ENCODE measurements at regions not wholly inside any gene's neighbourhood (a gene's known extent, or its start where the extent isn't known, plus 50 kb on each side); places are given as distances from the start of the nearest gene placed in this dataset.
A peak's percentile ranks its signal among the peaks of the same experiment; 100 is the strongest.
"Not testable (repeated sequence)": the region's sequence is repeated elsewhere in the genome, so short reads cannot be mapped to it uniquely, and the experiment has no call there.

DNA sequence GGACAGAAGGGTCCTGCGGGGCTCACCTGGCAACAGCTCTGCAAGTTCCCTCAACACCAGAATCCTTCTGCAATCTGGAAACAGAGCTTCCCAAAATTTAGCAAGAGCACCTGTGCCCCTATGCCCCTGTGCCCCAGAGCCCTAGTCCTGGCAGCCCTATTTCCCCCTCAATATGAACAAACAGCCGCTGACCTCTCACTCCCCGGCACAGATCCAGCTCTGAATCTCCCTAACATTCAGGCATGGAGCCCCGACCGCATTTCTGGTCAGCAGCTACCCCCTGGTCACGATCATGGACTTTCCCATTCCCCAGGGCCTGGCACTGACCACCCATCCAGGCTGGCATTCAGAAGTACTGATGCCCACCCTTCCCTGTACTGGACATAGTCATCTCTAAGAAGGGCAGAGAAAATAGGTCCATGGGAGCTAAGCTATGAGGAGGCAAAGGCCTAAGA, 110.8 kb upstream of the SMURF2 start:
- DNase-seq (ENCODE audit: low read depth in 2 of 2), result no peak

DNA sequence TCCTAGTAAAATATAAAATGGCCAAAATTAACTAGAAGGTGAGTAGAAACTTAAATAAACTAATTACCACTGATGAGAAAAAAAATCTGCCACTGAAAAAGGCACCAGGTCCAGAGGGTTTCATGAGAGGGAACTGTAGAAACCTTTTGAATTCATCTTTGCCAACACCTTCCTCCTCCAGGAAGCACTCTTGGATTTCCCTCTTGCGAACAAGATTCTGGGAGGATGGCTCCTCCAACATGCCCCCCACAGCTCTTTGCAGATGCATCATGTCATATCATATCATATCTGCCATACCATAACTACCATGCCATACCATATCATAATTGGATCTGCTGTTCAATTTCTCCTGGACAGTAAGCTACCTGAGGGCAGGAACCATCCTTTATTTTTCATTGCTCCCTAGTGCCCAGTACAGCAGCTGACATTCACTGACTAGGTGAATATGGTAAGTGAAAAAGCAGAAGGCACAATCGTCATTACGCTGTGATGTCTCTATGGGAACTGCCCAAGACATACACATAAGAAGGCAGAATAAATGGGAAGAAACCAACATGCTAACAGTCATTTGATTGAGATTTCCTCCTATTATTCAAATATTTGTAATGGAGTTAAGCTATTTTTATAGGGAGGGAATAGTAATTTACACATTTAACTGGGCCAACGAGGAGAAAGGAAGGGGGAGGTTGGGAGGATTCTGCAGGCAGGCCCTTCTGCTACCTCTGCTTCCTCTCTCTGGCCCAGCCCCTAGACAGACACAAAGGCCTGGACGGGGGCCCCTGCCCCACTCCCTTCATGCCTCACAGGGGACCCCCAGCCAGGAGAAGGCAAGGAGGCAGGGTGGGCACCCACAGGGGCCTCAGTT, 110.1 kb upstream of the SMURF2 start:
- no peak for DNase-seq (ENCODE audit: low read depth in 2 of 2)

DNA sequence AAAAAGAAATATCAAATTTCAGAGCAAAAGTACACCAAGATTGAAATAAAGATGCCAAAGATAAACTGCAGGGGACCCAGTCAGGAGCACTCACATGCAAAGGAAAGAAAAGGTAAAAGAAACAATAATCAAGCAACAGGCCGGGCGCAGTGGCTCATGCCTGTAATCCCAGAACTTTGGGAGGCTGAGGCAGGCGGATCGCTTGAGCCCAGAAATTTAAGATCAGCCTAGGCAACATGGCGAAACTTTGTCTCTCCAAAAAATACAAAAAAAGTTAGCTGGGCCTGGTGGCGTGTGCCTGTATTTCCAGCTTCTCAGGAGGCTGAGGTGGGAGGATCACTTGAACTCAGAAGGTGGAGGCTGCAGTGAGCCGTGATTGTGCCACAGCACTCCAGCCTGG, 107.6 kb upstream of the SMURF2 start:
- DNase-seq (ENCODE audit: low read depth in 2 of 2), result no peak

DNA sequence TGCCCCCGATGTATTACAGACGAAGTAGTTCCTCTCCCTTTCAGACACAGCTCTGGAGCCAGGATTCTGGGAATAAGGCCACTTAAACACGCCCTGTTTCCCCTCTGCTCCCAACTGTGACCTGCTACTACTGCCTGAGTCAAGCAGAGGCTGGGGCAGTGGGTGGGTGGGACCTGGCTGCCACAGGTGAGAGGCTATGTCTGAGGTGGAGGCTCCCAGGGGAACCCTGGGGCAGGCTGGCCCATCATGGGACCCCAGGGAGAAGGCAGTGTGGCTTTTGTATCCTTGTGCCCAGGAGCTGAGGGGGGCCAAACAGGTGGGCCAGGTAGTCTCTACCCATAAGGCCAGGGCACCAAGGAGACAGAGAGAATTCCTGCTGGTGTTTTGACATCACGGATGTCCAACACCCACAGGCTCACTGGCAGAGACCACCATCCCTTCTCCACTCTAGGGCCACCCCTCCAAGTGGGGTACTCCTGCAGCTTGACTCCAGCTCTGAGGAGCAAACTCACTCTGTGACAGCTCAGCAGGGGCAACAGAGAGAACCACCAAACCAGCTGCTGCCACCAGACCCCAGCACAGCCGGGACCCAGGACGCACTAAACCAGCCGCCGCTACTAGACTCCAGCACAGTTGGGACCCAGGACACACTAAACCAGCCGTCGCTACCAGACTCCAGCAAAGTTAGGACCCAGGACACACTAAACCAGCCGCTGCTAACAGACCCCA, 105.3 kb upstream of the SMURF2 start:
- no peak for DNase-seq (ENCODE audit: low read depth in 2 of 2)

DNA sequence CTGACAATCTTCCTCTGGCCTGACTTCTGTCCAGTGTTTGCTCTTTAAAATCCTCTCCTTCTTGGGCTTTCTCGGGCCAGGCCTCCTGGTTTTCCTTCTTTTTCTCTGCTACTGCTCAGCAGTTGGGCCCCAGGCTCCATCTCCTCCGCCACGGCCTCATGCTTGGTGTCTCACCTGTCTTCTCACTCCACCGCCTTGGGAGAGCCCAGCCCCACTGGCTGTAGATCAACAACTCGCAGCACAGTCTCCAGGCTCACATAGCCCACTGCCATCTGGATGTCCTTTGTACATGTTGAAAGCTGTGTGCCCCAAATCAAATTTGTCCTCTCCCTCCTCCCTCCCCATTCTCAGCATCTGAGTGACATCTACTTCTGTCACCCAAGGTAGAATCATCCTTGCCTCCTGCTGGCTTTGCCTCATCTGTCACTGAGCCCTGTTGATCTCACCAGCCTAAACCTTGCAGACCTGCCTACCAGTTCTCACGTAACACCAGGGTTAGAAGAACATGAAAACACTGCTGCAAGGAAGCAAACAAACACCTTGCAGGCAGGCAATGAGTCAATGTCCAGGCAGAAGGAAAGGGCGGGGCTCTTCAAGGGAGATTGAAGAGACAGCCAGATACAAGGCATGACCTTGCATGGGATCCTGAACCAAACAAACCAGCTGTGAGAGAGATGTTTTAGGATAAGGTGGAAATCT, 103.2 kb upstream of the SMURF2 start:
- no peak for DNase-seq (ENCODE audit: low read depth in 2 of 2)

DNA sequence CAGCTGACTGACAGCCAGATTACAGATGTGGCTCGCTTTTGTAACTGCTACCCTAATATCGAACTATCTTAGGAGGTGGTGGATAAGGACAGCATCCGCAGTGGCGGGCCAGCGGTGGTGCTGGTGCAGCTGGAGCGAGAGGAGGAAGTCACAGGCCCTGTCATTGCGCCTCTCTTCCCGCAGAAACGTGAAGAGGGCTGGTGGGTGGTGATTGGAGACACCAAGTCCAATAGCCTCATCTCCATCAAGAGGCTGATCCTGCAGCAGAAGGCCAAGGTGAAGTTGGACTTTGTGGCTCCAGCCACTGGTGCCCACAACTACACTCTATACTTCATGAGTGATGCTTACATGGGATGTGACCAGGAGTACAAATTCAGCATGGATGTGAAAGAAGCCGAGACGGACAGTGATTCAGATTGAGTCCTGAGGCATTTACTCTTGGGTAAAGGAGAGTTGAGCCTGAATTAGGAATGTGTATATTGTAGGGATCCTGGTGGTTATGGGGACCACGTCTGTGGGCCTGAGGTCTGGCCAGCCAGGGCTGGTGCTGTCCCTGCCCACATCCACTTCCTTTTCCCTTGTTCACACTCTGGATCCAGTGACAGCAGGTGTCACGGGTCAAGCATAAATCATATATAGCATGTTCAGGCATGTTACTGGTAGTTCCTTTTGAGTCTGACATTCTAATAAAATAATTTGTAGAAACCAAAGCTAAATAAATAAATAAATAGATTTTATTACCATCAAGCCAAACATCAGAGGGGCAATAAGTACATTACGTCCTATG, 89.0 kb upstream of the SMURF2 start:
- DNase-seq (ENCODE audit: low read depth in 2 of 2), result no peak

DNA sequence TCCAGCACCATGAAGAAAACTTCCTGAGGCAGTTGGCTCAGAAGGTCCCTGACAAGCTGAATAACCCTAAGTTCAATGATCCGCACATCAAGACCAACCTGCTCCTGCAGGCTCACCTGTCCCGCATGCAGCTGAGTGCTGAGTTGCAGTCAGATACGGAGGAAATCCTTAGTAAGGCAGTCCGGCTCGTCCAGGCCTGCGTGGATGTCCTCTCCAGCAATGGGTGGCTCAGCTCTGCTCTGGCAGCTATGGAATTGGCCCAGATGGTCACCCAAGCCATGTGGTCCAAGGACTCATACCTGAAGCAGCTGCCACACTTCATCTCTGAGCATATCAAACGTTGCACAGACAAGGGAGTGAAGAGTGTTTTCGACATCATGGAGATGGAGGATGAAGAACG, 88.4 kb upstream of the SMURF2 start:
- DNase-seq (ENCODE audit: low read depth in 2 of 2), result no peak

DNA sequence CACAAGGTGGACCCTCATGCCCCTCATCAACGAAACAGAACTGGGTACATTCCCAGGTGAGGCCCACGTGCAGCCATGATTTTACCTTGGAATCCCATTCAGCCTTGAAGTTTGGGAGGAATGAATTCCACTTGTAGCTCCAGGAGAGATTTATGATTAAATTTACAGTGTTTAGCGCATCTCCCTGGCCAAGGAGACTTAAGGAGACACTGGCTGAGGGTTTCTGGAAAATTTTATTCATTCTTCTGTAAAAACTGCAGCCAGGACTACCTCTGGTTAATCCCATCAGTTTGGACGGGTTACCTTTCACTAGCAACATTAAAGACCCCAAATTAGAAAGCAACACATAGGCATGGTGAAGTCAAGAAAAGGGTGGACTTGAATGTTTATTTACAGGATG, 87.2 kb upstream of the SMURF2 start:
- DNase-seq (ENCODE audit: low read depth in 2 of 2), result no peak

DNA sequence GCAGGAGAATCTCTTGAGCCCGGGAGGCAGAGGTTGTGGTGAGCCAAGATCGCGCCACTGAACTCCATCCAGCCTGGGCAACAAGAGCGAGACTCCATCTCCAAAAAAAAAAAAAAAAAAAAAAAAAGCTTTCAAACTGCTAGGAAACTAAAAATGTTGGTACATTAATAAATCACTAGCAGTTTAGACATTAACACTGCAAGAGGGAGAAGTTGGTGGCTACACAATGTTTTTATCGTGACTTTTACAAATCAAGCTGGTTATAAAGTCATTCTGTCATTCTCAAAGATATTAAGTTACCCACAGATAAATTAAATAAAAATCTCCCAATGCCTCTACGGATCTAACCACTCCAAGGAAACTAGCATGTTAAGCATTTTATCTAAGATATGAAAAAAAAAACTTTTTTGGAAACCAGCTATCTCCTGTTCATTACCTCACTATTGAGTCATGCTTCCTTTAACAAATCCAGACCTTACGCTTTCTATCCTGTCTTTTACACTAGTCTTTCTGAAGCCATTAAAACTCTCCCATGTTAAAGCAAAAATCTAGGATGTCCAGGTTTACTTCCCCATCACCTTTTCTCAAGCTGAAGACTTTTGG, 85.9 kb upstream of the SMURF2 start:
- no peak for DNase-seq (ENCODE audit: low read depth in 2 of 2)

DNA sequence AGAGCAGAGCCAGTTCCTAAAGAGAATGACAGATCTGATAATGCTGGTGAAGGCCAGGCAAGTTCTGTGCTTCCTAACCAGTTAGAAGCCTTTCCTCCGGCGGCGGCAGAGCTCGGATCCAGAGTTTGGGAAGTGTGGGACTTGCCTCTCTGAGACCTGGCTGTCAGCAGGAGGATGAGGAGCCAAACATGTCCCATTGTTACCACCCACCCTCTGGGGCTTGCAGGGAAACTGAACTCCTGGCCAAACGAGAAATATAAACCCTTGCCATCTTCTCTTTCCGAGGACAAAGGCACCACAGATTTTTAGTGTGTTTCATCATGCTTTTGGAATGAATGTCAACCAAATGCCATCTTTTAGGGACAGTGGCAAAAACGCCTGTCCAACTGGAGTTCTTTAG, 80.2 kb upstream of the SMURF2 start:
- DNase-seq (ENCODE audit: low read depth in 2 of 2), result no peak

DNA sequence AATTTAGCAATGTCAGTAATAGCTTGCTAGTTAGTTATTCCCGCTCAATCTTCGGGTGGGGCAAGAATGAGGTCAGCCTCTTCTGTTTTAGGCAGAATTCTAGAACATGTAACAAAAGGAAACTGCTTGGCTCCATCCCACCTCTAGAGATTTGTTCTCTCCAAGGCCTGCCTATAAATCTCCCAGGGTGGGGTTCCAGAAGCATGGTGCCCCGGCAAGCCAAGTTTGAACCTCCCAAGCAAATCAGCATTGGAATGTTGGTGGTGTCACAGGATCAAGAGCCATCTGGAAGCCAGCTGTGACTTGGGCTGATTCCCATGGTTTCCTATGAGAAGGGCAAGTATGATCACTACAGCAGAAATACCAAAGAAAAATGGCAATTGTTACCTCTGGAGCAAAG, 79.8 kb upstream of the SMURF2 start:
- DNase-seq (ENCODE audit: low read depth in 2 of 2), result not testable (repeated sequence)

DNA sequence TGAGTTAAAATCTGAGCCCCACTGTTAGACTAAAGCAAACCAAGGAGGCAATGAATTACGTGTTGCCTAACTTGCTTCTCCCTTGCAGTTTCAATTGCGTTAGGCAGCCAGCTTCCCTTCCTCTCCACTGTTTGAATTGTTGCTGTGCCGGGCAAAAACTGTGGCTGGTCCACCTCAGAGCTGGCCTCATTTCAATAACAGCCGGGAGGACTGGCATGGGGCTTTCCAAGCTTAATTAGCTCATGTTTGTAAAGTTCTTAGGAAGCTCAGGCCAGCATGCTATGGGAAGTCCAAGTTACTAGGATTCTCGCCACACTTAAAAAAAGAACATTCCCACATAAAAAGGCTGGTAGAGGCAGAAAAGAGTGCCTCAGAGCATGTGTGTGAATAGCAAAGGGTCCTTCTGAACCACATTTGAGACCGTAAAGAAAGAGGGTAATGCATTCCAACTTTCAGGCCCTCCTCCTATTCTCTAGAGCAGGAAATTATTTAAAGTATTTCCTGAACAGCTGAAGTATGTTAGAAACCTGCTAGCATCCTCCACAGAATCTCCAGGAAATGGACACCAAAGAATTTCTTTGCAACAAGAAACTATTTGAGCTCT, 79.0 kb upstream of the SMURF2 start:
- DNase-seq (ENCODE audit: low read depth in 2 of 2), result no peak

DNA sequence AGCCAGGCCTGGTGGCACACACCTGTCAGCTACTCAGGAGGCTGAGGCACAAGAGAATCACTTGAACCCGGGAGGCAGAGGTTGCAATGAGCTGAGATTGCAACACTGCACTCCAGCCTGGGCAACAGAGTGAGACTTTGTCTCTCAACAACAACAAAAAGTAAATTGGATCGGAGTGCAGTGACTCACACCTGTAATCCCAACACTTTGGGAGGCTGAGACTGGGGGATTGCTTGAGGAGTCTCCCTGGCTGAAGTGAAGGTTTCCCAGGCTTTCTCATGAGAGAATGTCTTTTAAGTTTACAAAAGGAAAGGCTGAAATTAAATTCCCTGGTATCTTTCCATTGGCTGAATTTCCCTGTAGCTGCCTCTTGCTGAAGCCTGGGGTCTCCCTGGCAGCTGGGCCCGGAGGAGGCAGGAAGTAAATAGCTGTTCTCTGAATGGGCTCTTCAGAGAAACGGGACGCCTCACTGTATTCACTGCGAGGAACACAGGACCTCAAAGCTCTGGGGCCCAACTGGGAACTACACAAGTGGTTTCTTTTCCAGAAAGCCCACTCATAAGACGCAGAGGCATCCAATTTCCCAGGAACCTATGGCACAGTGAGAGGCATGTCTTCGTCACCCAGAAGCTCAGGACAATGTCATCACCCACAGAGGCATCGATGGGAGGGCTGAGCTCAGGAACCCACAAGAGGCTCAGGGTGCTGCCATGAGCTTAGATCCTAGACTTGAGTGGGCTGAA, 77.4 kb upstream of the SMURF2 start:
- DNase-seq (ENCODE audit: low read depth in 2 of 2), result no peak

DNA sequence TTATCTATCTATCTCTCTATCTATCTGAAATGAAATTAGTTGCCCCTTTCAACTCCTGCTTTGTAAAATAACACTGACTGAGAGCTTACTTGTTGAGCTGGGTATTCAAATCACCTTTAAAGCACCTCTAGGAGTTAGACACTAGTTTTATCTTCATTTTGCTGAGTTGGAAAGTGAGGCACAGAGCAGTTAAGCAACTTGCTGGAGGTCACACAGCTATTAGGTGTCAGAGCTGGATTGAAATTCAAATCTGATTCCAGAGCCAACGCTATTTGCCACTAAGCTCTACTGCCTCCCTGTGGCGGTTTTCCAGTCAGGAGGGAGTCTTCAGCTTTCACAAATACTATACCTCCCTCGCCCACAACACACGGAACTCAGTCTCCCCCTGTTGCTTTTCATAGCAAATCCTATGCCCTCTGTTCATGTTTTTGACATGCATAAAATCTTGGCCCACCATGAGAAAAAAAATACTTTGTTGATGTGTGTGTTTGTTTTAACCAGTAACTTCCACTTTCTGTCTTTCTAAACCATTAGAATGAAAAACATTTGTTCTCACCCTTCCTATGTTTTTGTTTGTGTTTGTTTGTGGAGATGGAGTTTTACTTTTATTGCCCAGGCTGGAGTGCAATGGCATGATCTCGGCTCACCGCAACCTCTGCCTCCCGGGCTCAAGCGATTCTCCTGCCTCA, 74.8 kb upstream of the SMURF2 start:
- DNase-seq (ENCODE audit: low read depth in 2 of 2), result peak in 1 of 2 donors; percentile 14

DNA sequence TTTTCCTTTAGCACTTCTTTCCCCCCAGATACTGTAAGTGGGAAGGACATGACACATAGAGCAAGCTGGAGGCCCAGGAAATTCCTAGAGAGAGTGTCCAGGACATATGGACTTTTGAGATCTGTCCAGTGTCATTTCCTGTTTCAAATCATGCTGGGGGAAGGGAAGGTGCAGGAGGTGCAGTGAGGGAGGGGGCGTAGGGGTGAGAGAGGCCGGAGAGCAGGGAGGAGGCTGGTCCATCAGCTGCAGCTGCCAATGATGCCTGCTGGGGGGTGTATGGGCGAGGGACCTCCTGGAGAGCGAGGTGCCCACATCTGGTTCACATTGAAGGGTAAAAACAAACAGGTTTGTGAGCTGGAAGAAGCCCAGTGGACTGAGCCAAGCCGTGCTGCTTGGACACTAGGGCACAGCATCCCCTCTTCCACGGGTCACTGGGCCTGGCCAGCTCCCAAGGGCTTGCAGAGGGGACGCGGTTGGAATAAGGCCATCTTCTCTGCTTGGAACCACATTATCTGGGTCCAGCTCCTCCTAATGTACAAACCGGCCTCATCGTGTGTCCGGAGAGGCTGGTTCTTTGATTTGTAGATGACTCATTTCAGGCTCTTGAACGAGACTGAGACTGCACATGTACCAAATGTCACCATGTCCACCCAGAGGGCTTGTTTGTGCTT, 70.4 kb upstream of the SMURF2 start:
- no peak for DNase-seq (ENCODE audit: low read depth in 2 of 2)

DNA sequence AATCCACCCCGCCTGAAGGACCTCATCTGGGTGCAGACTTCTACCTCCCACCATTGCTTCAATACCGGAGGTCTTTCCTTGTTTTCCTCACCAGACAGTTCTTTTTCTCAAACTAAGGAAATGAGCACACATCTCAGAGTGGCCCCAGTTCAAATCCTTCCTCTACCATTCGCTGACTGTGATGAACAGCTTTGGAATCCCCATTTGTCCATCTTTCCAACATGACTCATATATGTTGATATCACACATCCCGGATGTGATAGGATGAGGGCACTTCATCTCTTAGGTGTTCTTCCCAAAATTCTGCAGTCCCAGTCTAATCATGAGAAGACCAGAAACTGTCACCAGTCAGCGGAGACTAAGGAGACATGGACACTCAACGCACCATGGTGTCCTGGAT, 67.9 kb upstream of the SMURF2 start:
- not testable (repeated sequence) for DNase-seq (ENCODE audit: low read depth in 2 of 2)

DNA sequence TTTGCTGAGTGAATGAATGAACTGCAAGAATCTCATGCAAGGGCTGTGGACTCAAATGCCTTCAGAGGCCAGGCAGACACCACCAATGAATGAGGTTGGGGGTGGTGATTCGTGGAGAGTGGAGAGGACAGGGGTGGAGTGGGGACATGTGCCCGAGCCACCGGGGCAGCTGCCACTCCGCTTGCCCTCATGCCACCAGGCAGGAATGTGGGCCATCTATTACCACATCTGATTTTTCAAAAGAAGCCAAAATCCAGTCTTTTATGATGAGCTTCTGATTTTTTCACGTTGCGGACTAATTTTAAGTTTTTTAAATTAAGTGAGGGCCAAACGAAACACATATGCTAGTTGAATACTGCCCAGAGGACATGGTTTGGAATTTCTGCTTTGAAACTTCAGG, 67.1 kb upstream of the SMURF2 start:
- no peak for DNase-seq (ENCODE audit: low read depth in 2 of 2)

DNA sequence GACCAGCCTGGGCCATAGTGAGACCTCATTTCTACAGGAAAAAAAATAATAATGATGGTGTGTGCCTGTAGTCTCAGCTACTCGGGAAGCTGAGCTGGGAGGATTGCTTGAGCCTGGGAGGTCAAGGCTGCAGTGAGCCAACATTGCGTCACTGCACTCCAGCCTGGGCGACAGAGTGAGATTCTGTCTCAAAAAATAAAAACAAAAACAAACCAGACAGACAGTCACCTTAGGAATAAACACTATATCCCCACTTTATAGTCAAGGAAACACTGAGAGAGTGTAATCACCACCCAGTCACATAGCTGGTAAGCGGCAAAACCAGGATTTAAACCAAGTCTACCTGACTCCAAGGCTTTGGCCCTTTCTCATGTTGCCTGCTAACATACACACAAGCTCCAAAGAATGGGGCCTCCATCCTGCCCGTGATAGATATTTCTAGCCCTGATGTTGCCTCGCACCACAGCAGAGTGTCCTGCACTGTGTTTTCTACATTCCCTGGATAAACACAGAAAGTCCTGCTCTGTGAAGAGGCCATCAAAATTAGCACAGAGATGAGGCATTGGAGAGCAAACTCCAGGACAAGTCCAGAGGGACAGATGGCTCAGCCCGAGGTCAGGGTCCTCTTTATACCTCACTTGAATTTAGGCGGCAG, 66.1 kb upstream of the SMURF2 start:
- DNase-seq (ENCODE audit: low read depth in 2 of 2), result no peak

Data from stimulated activated CD8-positive, alpha-beta memory T cell treated with anti-CD3 and anti-CD28 coated beads, Interleukin-15, amount 100 ng/mL, for 4 hours (primary cell).